Sigmoid colon (tissue), 4 donors: ENCODE measurements at regions not wholly inside any gene's neighbourhood (a gene's known extent, or its start where the extent isn't known, plus 50 kb on each side); places are given as distances from the start of the nearest gene placed in this dataset.

Experiments used
- POLR2A ChIP-seq, 2 donors: fragments of 450-650 bp; IDR thresholded peaks; one replicate each; pipeline ENCODE4 v1.6.1; 2016; ENCODE audit warnings: antibody characterized with exemption in 2 of 2, mild to moderate bottlenecking in 2 of 2, moderate library complexity in 2 of 2
- POLR2AphosphoS5 ChIP-seq, 4 donors: sonication (generic); formaldehyde crosslinking; IDR thresholded peaks; one replicate each; pipeline ENCODE4 v1.6.1; 2017; ENCODE audit warnings: antibody characterized with exemption in 4 of 4
- TF ChIP-seq, protein P1 (sequence below), 4 experiments: fragments of 450-650 bp in 3 of 4; fragments of 200-600 bp in 1 of 4; IDR thresholded peaks; one replicate each; pipeline ENCODE4 v1.5.1; 2016 to 2019; ENCODE audit warnings: antibody characterized with exemption in 4 of 4, mild to moderate bottlenecking in 3 of 4, moderate library complexity in 2 of 4

DNA sequence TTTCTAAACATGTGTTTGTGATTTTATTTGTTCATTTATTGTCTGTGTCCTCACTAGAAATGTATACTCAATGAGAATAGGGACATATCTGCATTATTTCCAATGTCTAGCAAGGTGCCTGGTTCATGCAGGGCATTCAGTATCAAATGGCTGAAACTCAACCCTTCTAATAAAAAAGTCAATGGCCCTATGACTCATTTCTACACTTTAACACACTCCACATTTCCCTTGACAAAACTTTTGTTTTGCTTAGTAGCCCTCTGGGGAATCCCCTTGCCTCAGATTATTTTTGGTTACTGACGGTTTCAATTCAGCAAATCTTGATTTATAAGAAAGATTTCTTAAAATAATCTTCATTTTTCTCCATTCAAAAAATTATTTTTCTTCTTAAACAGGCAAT is 206.0 kb upstream of the DMRTA1 start:
- no peak for TF ChIP-seq POLR2AphosphoS5 (IDR thresholded peaks at IDR 0.05)
- TF ChIP-seq, protein P1, sequence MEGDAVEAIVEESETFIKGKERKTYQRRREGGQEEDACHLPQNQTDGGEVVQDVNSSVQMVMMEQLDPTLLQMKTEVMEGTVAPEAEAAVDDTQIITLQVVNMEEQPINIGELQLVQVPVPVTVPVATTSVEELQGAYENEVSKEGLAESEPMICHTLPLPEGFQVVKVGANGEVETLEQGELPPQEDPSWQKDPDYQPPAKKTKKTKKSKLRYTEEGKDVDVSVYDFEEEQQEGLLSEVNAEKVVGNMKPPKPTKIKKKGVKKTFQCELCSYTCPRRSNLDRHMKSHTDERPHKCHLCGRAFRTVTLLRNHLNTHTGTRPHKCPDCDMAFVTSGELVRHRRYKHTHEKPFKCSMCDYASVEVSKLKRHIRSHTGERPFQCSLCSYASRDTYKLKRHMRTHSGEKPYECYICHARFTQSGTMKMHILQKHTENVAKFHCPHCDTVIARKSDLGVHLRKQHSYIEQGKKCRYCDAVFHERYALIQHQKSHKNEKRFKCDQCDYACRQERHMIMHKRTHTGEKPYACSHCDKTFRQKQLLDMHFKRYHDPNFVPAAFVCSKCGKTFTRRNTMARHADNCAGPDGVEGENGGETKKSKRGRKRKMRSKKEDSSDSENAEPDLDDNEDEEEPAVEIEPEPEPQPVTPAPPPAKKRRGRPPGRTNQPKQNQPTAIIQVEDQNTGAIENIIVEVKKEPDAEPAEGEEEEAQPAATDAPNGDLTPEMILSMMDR (IDR thresholded peaks at IDR 0.05), result no peak
- TF ChIP-seq POLR2A (IDR thresholded peaks at IDR 0.05), result no peak
